Smooth muscle cell (in vitro differentiated cells): ENCODE measurements at regions not wholly inside any gene's neighbourhood (a gene's known extent, or its start where the extent isn't known, plus 50 kb on each side); places are given as distances from the start of the nearest gene placed in this dataset.
A peak's percentile ranks its signal among the peaks of the same experiment; 100 is the strongest.

ENCODE experiments used
- DNase-seq: peaks from one replicate; lab custom pipeline; 2025; ENCODE audit not compliant: unreplicated experiment; lab: John Stamatoyannopoulos, UW
- H2AFZ ChIP-seq: fragments of 200-600 bp; sonication (generic); 2 replicates; pipeline ENCODE4 v1.6.0; 2016; ENCODE audit warnings: antibody characterized with exemption, low read depth, mild to moderate bottlenecking
- H3F3A ChIP-seq: fragments of 200-600 bp; sonication (generic); 2 replicates; pipeline ENCODE4 v1.6.0; 2017; ENCODE audit warnings: antibody characterized with exemption, low read depth
- H3K27ac ChIP-seq: fragments of 200-600 bp; sonication (generic); 2 replicates; pipeline ENCODE4 v1.5.1; 2016; ENCODE audit warnings: low read depth, mild to moderate bottlenecking
- H3K27me3 ChIP-seq: fragments of 200-600 bp; sonication (generic); 2 replicates; pipeline ENCODE4 v1.6.1; 2016; ENCODE audit warnings: low read depth, mild to moderate bottlenecking
- H3K36me3 ChIP-seq: fragments of 200-600 bp; sonication (generic); 2 replicates; pipeline ENCODE4 v1.5.1; 2016; ENCODE audit warnings: low read depth
- H3K4me1 ChIP-seq: fragments of 200-600 bp; sonication (generic); 2 replicates; pipeline ENCODE4 v1.5.1; 2016; ENCODE audit warnings: low read depth
- H3K4me2 ChIP-seq: fragments of 200-600 bp; sonication (generic); 2 replicates; pipeline ENCODE4 v1.6.0; 2016; ENCODE audit warnings: mild to moderate bottlenecking
- H3K4me3 ChIP-seq: fragments of 200-600 bp; sonication (generic); 2 replicates; pipeline ENCODE4 v1.5.1; 2016; ENCODE audit warnings: mild to moderate bottlenecking
- H3K79me2 ChIP-seq: fragments of 200-600 bp; sonication (generic); 2 replicates; pipeline ENCODE4 v1.6.0; 2016; ENCODE audit warnings: low read depth, mild to moderate bottlenecking
- H3K9ac ChIP-seq: fragments of 200-600 bp; sonication (generic); 2 replicates; pipeline ENCODE4 v1.6.0; 2016; ENCODE audit warnings: low read depth
- H3K9me3 ChIP-seq: fragments of 200-600 bp; sonication (generic); replicated peaks from 2 replicates; pipeline ENCODE4 v1.5.1; 2016; ENCODE audit warnings: low read depth
- H4K20me1 ChIP-seq: fragments of 200-600 bp; sonication (generic); 2 replicates; pipeline ENCODE4 v1.6.0; 2016; ENCODE audit warnings: low read depth
- CTCF ChIP-seq: fragments of 200-600 bp; sonication (generic); IDR thresholded peaks from 2 replicates; pipeline ENCODE4 v1.5.1; 2017; ENCODE audit warnings: borderline replicate concordance, mild to moderate bottlenecking, antibody characterized with exemption; ENCODE audit not compliant: insufficient read depth, poor library complexity, severe bottlenecking
- WGBS: methylation state at CpG from one replicate; pipeline ENCODE4 v1.1.7; 2016; ENCODE audit warnings: low lambda C conversion rate; 5-methylcytosine and 5-hydroxymethylcytosine counted together

DNA sequence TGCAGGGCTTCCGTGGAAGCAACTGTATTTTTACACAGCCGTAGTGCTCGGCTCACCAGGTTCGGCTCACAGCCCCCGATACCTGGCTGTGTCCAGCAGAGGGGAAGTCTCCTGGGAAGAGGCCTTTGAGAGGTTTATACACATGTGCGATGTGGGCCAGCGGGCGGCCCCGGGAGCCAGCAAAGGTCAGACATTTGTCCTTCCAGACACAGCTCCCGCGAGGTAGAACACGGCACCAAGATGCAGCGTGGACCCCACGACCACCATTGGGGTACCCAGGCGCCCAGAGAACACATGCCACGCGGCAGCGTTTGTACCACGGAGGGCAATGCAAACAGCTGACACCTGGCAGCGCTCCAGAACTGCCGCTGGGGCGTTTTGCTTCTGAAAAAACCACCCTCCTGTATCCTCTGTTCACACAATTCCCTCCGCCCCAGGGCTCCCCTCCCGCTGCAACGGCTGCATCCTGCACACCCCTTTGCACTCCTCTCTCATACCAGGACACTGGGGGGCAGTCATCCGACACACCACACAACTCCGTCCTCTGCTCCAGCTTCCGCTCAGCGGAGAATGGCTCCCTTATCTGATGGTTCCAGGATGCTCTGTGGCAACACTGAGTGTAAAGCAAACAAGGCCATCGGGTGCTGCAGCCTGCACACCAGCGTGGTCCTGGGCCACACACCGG lies 235.3 kb downstream of the SYK start:
- Histone ChIP-seq H3K9me3 (no peaks in the 10 kb centered on the region), H2AFZ (peak overlapping the region; percentile 52), H3K27ac (no peak overlapping the region), H3K4me2 (peak overlapping the region; percentile 57), H3K36me3 (no peaks in the 10 kb centered on the region), H3K4me3 (no peak overlapping the region), H3K9ac (no peak overlapping the region), H3K27me3 (no peaks in the 10 kb centered on the region), H3F3A (no peaks in the 10 kb centered on the region), H4K20me1 (no peaks in the 10 kb centered on the region), H3K79me2 (no peaks in the 10 kb centered on the region), H3K4me1 (no peaks in the 10 kb centered on the region)
- DNase-seq: peak; percentile 29
- WGBS: 62% methylated on average over 31 of the region's 32 CpGs
- TF ChIP-seq CTCF: peak; percentile 41

DNA sequence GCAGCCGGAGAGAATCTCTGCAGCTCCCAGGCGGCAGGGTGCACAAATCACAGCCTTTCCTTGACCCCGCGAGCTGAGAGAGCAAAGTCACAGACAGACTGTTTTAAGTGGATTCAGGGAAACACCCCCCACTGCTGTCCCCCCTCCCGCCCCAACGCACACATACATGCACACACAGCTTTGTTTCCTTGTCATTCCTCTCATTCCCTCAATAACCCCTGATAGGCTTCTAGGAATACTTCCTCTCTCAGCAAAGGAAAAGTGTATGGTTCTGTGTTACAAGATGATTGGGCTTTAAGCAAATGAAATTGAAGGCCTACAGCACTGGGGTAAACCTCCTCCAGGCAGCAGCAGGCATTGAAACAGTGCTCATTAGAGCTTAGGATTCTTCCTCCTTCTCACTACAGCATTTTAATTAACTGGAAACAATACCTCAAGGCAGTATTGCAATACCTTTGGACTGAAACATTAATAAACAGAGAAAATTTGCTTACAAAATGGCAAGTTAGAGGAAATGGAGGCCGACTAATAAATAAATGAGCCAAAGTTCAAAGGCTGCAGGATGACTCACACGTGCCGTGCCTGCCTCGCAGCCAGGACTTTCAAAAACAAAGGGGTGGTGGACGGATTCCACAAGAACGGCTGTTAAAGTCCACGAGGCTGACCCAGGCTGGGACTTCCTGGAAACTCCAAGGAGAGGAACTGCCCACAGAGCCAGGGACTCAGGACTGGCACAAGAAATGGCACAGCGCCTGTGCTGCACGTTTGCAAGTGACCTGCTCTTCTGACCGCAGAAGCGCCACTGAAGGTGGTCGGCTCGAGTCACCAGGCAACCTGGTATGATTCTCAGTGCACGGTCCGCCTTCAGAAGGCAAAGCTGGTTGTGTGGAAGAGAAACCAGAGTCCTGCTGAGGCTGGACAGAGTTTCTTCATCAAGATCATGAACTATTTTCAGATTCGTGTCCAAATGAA lies 236.2 kb downstream of the SYK start:
- no peaks in the 10 kb centered on the region for H3K4me1 ChIP-seq
- no peaks in the 10 kb centered on the region for H3K27me3 ChIP-seq
- no peak overlapping the region for H3K9ac ChIP-seq
- 52% methylated on average over 22 of the region's 22 CpGs for WGBS
- H3K4me3 ChIP-seq: no peak overlapping the region
- no peaks in the 10 kb centered on the region for H4K20me1 ChIP-seq
- H3F3A ChIP-seq: no peaks in the 10 kb centered on the region
- no peak for TF ChIP-seq CTCF
- H3K79me2 ChIP-seq: no peaks in the 10 kb centered on the region
- H3K27ac ChIP-seq: peak overlapping the region; percentile 42
- DNase-seq: no peak
- peak overlapping the region; percentile 52 for H2AFZ ChIP-seq
- no peaks in the 10 kb centered on the region for H3K36me3 ChIP-seq
- H3K4me2 ChIP-seq: peak overlapping the region; percentile 57
- H3K9me3 ChIP-seq: no peaks in the 10 kb centered on the region

GRCh38 chr9:91038483-91039124 lies 237.0 kb downstream of the SYK start:
- H3K4me3 ChIP-seq: no peak overlapping the region
- no peaks in the 10 kb centered on the region for H3K36me3 ChIP-seq
- no peaks in the 10 kb centered on the region for H3F3A ChIP-seq
- WGBS: 83% methylated on average over 10 of the region's 10 CpGs
- no peaks in the 10 kb centered on the region for H4K20me1 ChIP-seq
- H3K4me2 ChIP-seq: no peak overlapping the region
- no peaks in the 10 kb centered on the region for H3K27me3 ChIP-seq
- no peaks in the 10 kb centered on the region for H3K79me2 ChIP-seq
- H3K9ac ChIP-seq: no peak overlapping the region
- no peaks in the 10 kb centered on the region for H3K9me3 ChIP-seq
- no peak for DNase-seq
- H2AFZ ChIP-seq: no peak overlapping the region
- no peak overlapping the region for H3K27ac ChIP-seq
- TF ChIP-seq CTCF: no peak
- H3K4me1 ChIP-seq: no peaks in the 10 kb centered on the region
